Hippocampal formation (tissue), 2 donors: ENCODE measurements at regions not wholly inside any gene's neighbourhood (a gene's known extent, or its start where the extent isn't known, plus 50 kb on each side); places are given as distances from the start of the nearest gene placed in this dataset.
"Not testable (repeated sequence)": the region's sequence is repeated elsewhere in the genome, so short reads cannot be mapped to it uniquely, and the experiment has no call there.

Source experiments
- DNase-seq, 2 donors: peaks; one replicate each; lab custom pipeline; 2025; lab: John Stamatoyannopoulos, UW

DNA sequence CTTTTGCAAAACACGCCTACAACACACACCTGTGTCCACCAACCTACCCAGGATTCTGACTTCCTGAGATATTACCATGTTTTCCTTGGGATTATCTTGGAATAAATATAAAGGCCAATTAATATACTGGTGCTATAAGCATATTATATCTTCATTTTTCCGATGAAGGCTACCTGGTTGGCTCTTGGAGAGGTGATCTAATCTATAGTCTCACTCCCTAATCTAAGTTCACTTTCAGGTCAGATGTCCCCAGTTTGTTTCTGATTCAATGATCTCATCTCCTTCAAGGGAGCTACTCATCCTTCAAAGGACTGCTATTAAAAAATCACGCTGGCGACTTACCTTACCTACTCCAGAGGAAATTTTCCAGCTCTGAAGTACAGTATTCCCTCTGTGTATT lies 517.5 kb downstream of the KLF5 start:
- DNase-seq = no peak

- no peak for DNase-seq
Observed at GRCh38 chr13:73572824-73573223, 514.0 kb downstream of the KLF5 start.

DNA sequence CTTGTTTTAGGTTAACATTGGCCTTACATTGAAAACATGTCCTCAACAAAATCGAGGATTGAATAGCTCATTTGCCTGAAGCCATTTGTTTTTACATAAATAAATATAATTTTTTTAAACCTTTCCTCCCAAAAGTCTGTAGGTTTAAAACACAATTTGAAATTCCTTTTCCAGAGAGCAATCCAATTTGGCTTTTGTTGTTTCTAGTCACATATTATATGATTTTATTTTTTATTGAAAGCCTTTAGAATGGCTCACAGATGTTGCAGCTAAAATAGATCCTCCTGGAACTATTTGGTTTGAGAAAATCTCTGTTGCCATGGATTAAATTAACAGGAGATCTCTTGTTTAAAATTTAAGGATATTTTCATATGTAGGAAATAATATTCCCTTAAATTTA lies 512.6 kb downstream of the KLF5 start:
- DNase-seq = no peak

GRCh38 chr13:73556902-73557301 lies 498.1 kb downstream of the KLF5 start:
- no peak for DNase-seq

DNA sequence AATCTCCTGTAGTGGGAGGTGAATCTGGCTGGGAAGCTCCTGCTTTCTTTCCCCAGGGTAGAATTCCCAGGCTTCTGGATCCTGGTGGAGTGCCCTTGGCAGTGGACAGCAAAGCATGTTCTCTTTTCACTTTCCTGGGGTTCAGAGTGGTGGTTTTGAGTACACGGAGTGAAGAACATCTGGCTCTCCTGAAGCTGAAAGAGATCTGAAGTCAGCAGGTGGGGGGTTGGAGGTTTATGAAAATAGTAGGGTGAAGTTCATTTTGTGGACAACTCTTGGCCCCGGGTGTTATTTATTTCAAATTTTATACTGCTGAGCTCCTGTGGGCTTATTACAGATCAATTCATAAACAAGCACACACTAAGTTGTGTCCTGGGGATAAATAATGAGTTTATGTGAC lies 497.3 kb downstream of the KLF5 start:
- no peak for DNase-seq

- no peak for DNase-seq
Observed at GRCh38 chr13:73551736-73552135, 492.9 kb downstream of the KLF5 start.

DNA sequence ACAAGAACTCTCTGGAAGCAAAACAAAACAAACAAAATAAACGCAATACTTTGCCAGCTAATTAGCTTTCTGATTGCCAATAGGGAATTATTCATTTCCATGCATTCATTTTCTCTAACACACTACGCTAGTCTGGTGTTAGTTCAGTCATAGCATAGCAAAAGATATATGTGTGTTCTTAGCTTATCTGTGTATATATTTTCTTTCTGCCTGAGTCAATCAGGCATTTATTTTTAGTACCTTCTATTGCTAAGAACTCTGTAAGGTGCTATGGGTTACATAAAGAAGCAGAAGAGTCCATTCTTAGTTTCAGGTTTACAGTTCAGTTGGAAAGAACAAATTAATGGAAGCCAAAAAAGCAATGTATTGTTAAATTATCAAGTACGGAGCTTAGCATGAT lies 490.9 kb downstream of the KLF5 start:
- DNase-seq = no peak

- DNase-seq = no peak
Observed at GRCh38 chr13:73548449-73548848, 489.6 kb downstream of the KLF5 start.

- DNase-seq = no peak
Observed at GRCh38 chr13:73547239-73547638, 488.4 kb downstream of the KLF5 start.

GRCh38 chr13:73544175-73544574 lies 485.4 kb downstream of the KLF5 start:
- no peak for DNase-seq

DNA sequence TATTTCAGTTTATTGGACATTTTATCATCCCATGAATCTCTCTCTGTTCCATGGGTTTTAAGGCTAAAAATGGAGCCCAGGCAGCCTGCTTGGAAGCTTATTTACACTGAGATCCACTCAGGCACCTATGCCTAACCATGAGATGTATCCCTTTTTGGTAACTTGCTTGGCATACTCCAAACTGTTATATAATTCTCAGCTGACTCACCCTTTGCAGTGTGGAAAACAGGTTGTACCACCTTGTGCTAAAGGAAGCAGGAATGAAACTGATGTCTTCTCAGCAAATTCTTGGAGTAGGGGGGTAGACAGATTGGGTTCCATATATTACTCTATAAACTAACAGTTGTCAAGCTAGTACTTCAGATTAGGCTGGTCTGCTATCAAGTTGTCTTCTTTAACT lies 483.6 kb downstream of the KLF5 start:
- no peak for DNase-seq

GRCh38 chr13:73536865-73537264 lies 478.1 kb downstream of the KLF5 start:
- no peak for DNase-seq

DNA sequence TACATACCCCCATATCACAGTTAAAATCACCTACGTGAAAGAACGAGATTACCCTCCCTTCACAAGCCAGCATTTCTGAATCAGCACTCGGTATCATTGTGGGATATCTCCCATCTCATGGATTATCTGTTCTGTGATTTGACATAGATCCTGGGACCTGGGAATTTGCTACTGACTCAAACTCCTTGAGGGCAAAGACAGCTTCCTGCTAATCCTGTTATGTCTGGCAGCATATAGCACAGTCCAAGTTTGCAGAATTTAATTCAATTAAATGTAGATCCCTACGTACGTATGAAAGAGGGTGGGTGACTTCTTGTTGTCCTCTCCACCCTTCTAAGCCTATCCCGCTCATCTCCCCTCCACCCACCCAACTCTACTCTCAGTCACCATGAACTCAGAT lies 476.5 kb downstream of the KLF5 start:
- no peak for DNase-seq

DNA sequence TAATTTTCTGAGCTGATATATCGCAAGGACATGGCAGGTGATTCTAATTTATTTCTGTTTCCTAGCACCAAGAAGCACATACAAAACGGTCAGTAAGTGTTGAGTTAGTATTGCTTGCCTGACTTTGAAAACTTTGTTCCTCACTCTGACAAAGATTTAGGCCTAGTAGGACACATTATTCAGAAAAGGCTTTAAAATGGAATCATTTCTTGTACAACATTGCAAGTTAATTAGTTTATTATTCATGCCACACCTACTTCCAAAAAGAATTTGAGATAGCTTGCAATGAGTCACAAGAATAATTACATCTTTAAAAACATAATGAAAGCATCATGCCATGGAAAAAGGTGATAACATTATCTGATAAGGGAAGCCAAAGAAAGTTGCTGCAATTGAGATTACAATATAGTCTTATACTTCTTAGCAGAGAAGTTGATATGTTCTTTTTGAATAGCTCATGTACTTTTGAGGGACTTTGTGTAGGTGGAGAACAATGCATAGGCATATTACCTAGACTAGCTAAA lies 474.2 kb downstream of the KLF5 start:
- no peak for DNase-seq

DNA sequence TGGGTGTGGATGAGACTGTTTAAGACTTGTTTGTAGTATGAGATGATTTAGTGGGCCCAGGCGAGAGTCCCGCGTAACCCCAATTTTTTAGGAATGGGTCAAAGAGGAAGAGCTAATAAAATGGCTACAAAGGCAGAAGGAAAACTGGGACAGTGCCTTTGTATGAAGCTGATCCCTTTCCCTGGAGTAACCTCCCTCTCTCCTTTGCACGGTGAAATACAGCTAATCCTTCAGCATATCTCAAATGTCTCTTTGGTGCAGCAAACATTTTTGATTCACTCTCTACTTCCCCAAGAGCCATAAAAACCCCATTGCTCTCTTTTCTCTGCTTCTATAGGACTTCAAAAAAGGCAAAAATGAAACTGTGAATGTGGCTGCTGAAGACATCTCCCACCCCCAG lies 473.8 kb downstream of the KLF5 start:
- no peak for DNase-seq

DNA sequence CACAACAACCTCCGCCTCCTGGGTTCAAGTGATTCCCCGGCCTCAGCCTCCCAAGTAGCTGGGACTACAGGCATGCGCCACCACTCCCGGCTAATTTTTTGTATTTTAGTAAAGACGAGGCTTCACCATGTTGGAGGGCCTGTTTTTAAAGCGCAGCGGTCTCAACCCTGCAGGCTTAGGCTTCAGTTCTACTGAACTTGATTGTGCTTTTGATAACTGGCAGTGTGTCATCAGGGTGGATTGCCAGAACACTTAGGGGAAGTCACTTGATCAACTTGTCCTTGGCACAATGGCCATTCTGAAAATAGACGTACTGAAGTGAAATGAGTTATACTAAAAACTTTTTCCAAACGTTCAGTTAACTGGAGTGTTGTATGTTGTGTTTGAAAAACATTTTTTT lies 472.2 kb downstream of the KLF5 start:
- no peak for DNase-seq

DNA sequence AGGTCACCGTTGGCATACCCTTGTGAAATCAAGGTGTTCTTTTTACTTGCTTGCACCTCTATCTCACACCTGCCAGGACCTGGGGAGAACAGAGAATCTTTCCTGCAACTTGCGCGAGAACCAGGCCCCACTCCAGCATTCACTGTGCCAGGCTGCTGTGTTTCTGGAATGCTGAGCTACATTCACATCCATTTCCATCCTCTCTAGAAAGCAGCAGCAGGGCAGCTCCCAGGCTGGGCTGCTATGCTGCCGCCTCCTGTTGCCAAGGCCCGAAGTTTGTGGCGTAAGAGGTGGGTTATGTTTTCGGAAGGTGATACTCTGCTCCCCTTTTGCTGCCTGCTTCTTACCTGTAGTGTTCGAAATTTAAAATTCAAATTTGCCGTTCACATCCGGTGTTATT lies 464.1 kb downstream of the KLF5 start:
- DNase-seq = no peak

- no peak for DNase-seq
Observed at GRCh38 chr13:73521985-73522524, 463.2 kb downstream of the KLF5 start.

DNA sequence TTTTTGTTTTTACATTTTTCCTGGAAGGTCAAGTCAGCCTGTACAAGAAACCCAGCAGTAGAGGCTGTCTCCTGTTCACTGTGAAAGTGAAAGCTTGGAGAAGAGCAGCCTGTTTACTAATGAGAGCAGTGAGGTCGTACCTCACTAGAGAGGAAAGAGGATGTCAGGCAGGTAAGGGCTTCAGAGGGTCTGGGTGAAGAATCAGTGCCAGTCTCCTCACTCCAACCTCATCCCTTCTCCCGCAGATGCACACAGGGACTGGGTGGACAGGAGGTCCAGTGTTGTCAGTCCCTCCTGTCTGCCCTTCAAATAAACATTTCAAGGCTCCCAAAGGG lies 462.5 kb downstream of the KLF5 start:
- no peak for DNase-seq

- no peak for DNase-seq
Observed at GRCh38 chr13:73520566-73521289, 461.9 kb downstream of the KLF5 start.

DNA sequence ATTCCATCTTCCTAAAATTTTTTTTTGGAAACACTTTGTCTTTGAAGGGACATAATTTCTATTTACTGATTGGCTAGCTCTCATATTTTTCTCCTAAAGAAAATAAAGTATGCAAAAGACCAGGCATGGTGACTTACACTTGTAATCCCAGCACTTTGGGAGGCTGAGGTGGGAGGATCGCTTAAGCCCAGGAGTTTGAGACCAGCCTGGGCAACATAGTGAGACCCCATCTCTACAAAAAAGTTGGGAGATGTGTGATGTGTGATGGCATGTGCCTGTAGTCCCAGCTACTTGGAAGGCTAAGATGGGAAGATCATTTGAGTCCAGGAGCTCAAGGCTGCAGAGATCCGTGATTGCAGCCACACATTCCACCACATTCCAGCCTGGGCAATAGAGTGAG lies 461.3 kb downstream of the KLF5 start:
- not testable (repeated sequence) for DNase-seq

- DNase-seq = no peak
Observed at GRCh38 chr13:73519396-73520116, 460.8 kb downstream of the KLF5 start.

DNA sequence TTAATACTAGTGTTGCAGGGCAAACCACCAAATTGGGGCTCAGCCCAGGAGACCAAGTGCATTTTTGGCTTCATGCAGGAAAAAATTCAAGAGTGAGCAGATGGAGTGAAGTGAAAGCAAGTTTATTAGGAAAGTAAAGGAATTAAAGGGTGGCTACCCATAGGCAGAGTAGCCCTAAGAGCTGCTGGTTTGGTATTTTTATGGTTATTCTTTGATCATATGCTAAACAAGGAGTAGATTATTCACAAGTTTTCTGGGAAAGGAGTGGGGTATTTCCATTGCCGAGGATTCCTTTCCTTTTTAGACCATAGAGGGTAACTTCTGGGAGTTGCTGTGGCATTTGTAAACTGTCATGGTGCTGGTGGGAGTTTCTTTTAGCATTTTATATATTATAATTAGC lies 459.0 kb downstream of the KLF5 start:
- no peak for DNase-seq
